H1 (cell line): ENCODE measurements at regions not wholly inside any gene's neighbourhood (a gene's known extent, or its start where the extent isn't known, plus 50 kb on each side); places are given as distances from the start of the nearest gene placed in this dataset.

Experiments
- CTCF ChIA-PET: fragments of 300-600 bp; sonication (Branson Sonifier 250); formaldehyde crosslinking; loops from one replicate; lab custom pipeline; 2021; ENCODE audit not compliant: partially characterized antibody; lab: Charles Lee
- POLR2A ChIA-PET: fragments of 300-600 bp; sonication (Branson Sonifier 250); formaldehyde crosslinking; loops from one replicate; lab custom pipeline; 2021; ENCODE audit warnings: inconsistent platforms; ENCODE audit not compliant: partially characterized antibody; lab: Charles Lee
- DNase-seq, 2 experiments: peaks; one replicate each; pipeline versions ENCODE4 v3.0.0 to v3.0.0-alpha.2; 2010 to 2022; ENCODE audit warnings: low spot score in 2 of 2, low read depth in 1 of 2, mixed read lengths in 1 of 2
- FAIRE-seq: peaks from 2 replicates; lab custom pipeline; 2011; peaks lifted over from hg19 to GRCh38; lab: Jason Lieb, UNC
- H2AFZ ChIP-seq: 2 replicates; pipeline ENCODE4 v1.8.1; 2012; ENCODE audit warnings: low read length, inconsistent platforms
- H2AK5ac ChIP-seq: 2 replicates; pipeline ENCODE4 v1.6.1; 2013; ENCODE audit warnings: low read depth, low read length
- H2BK120ac ChIP-seq: replicated peaks from 2 replicates; pipeline ENCODE3; 2013; ENCODE audit warnings: low read depth, low read length, inconsistent platforms
- H2BK12ac ChIP-seq: 2 replicates; pipeline ENCODE4 v1.6.1; 2013; ENCODE audit warnings: low read depth, low read length
- H2BK15ac ChIP-seq: 2 replicates; pipeline ENCODE4 v1.6.1; 2013; ENCODE audit warnings: low read length
- H2BK20ac ChIP-seq: 2 replicates; pipeline ENCODE4 v1.6.1; 2013; ENCODE audit warnings: low read length
- H2BK5ac ChIP-seq: 2 replicates; pipeline ENCODE4 v1.6.1; 2013; ENCODE audit warnings: low read depth, low read length
- H3K14ac ChIP-seq: 2 replicates; pipeline ENCODE4 v1.6.1; 2013; ENCODE audit warnings: inconsistent platforms; ENCODE audit not compliant: insufficient read length
- H3K18ac ChIP-seq: 2 replicates; pipeline ENCODE4 v1.6.1; 2013; ENCODE audit warnings: low read length; ENCODE audit errors: extremely low read depth
- H3K23ac ChIP-seq: 2 replicates; pipeline ENCODE4 v1.6.1; 2013; ENCODE audit warnings: inconsistent platforms; ENCODE audit not compliant: insufficient read length
- H3K23me2 ChIP-seq: 2 replicates; pipeline ENCODE4 v1.6.1; 2013; ENCODE audit warnings: low read depth, low read length
- H3K27ac ChIP-seq: 2 replicates; pipeline ENCODE4 v1.6.1; 2011; ENCODE audit warnings: low read depth, low read length, inconsistent platforms
- H3K27me3 ChIP-seq, 4 experiments: replicated peaks in 1 of 4; 1 replicate in 1 of 4; 2 replicates in 3 of 4; pipeline versions ENCODE4 v1.6.1 to v1.8.1; 2011 to 2013; ENCODE audit warnings: low read length in 3 of 4, mild to moderate bottlenecking in 3 of 4, inconsistent platforms in 2 of 4, mixed read lengths in 2 of 4, moderate library complexity in 1 of 4; ENCODE audit not compliant: control insufficient read depth in 3 of 4, insufficient read depth in 3 of 4; ENCODE audit errors: extremely low read depth in 1 of 4
- H3K36me3 ChIP-seq, 4 experiments: 2 replicates each; pipeline versions ENCODE4 v1.6.1 to v1.8.1; 2011 to 2013; ENCODE audit warnings: mild to moderate bottlenecking in 4 of 4, low read length in 3 of 4, moderate library complexity in 2 of 4, control low read depth in 1 of 4, inconsistent platforms in 1 of 4; ENCODE audit not compliant: insufficient read depth in 4 of 4, control insufficient read depth in 2 of 4
- H3K4ac ChIP-seq: replicated peaks from 2 replicates; pipeline ENCODE3; 2013; ENCODE audit warnings: low read length, low read depth, mixed read lengths, inconsistent platforms; ENCODE audit not compliant: insufficient read length
- H3K4me1 ChIP-seq, 4 experiments: replicated peaks in 1 of 4; 1 replicate in 1 of 4; 2 replicates in 3 of 4; pipeline versions ENCODE4 v1.6.1 to v1.8.1; 2011 to 2013; ENCODE audit warnings: low read length in 3 of 4, inconsistent platforms in 2 of 4, mixed read lengths in 1 of 4; ENCODE audit not compliant: insufficient read depth in 4 of 4, control insufficient read depth in 3 of 4
- H3K4me2 ChIP-seq, 2 experiments: 2 replicates each; pipeline versions ENCODE4 v1.6.1 to v1.8.1; 2011 to 2013; ENCODE audit warnings: low read depth in 2 of 2, low read length in 2 of 2, control low read depth in 1 of 2, inconsistent platforms in 1 of 2, mild to moderate bottlenecking in 1 of 2; ENCODE audit not compliant: insufficient read depth in 1 of 2
- H3K4me3 ChIP-seq, 4 experiments: fragments of 200-600, 300-600 bp in 1 of 4; sonication (generic), shearing (Covaris generic), sonication (Bioruptor Twin) in 1 of 4; 2 replicates each; pipeline versions ENCODE4 v1.5.1 to v1.8.1; 2011 to 2016; ENCODE audit warnings: low read length in 4 of 4, low read depth in 3 of 4, control low read depth in 2 of 4, inconsistent platforms in 2 of 4, mild to moderate bottlenecking in 2 of 4, mixed read lengths in 1 of 4, moderate library complexity in 1 of 4; ENCODE audit not compliant: insufficient read depth in 2 of 4; ENCODE audit errors: extremely low read depth in 1 of 4
- H3K56ac ChIP-seq: replicated peaks from 2 replicates; pipeline ENCODE3; 2013; ENCODE audit warnings: low read depth, mild to moderate bottlenecking, mixed read lengths, low read length, inconsistent platforms; ENCODE audit not compliant: insufficient read length
- H3K79me1 ChIP-seq: 2 replicates; pipeline ENCODE4 v1.6.1; 2013; ENCODE audit warnings: low read depth, low read length, control low read depth
- H3K79me2 ChIP-seq, 2 experiments: 2 replicates each; pipeline versions ENCODE4 v1.6.1 to v1.8.1; 2012 to 2013; ENCODE audit warnings: low read length in 2 of 2, mild to moderate bottlenecking in 2 of 2, inconsistent platforms in 1 of 2; ENCODE audit not compliant: insufficient read depth in 2 of 2, control insufficient read depth in 1 of 2
- H3K9ac ChIP-seq, 4 experiments: replicated peaks in 1 of 4; 1 replicate in 1 of 4; 2 replicates in 3 of 4; pipeline versions ENCODE4 v1.6.1 to v1.8.1; 2011 to 2013; ENCODE audit warnings: low read depth in 3 of 4, low read length in 3 of 4, control low read depth in 2 of 4, mild to moderate bottlenecking in 2 of 4, moderate library complexity in 2 of 4, inconsistent platforms in 1 of 4; ENCODE audit errors: extremely low read depth in 1 of 4
- H3K9me3 ChIP-seq, 2 experiments: 2 replicates each; pipeline versions ENCODE4 v1.6.1 to v1.8.1; 2012 to 2013; ENCODE audit warnings: mild to moderate bottlenecking in 2 of 2, moderate library complexity in 2 of 2, control low read depth in 1 of 2, inconsistent platforms in 1 of 2, low read depth in 1 of 2, low read length in 1 of 2, mixed read lengths in 1 of 2; ENCODE audit not compliant: insufficient read depth in 2 of 2
- H4K20me1 ChIP-seq, 2 experiments: replicated peaks in 1 of 2; 2 replicates each; pipeline versions ENCODE3 to v1.8.1; 2011 to 2013; ENCODE audit warnings: inconsistent platforms in 2 of 2, low read length in 2 of 2, mild to moderate bottlenecking in 1 of 2; ENCODE audit not compliant: insufficient read depth in 2 of 2, control insufficient read depth in 1 of 2
- H4K5ac ChIP-seq: 2 replicates; pipeline ENCODE4 v1.6.1; 2013; ENCODE audit warnings: low read length, low read depth, mixed read lengths, inconsistent platforms; ENCODE audit not compliant: insufficient read length
- H4K8ac ChIP-seq: 2 replicates; pipeline ENCODE4 v1.8.0; 2013; ENCODE audit warnings: mild to moderate bottlenecking, moderate library complexity, low read length, inconsistent platforms; ENCODE audit not compliant: insufficient read depth; ENCODE audit errors: extremely low read depth
- H4K91ac ChIP-seq: replicated peaks from 2 replicates; pipeline ENCODE3; 2013; ENCODE audit warnings: low read length, mixed read lengths, inconsistent platforms; ENCODE audit not compliant: insufficient read length
- CEBPB ChIP-seq: IDR thresholded peaks from 2 replicates; pipeline ENCODE4 v1.6.1; 2012; ENCODE audit warnings: low read depth, low read length
- FOSL1 ChIP-seq: IDR thresholded peaks from 2 replicates; pipeline ENCODE4 v1.6.1; 2011; ENCODE audit warnings: mild to moderate bottlenecking, low read depth, low read length, moderate library complexity; ENCODE audit not compliant: insufficient read depth
- HDAC2 ChIP-seq, 2 experiments: fragments of 300-600 bp in 1 of 2; sonication (generic) in 1 of 2; IDR thresholded peaks; 2 replicates each; pipeline ENCODE4 v1.6.1; 2011 to 2012; ENCODE audit warnings: low read depth in 2 of 2, low read length in 2 of 2, mild to moderate bottlenecking in 2 of 2, moderate library complexity in 2 of 2, borderline replicate concordance in 1 of 2, inconsistent platforms in 1 of 2
- NANOG ChIP-seq: IDR thresholded peaks from 2 replicates; pipeline ENCODE4 v1.6.1; 2011; ENCODE audit warnings: low read length, low read depth, mild to moderate bottlenecking, inconsistent platforms; ENCODE audit not compliant: insufficient read depth, poor library complexity, severe bottlenecking
- NRF1 ChIP-seq: IDR thresholded peaks from 2 replicates; pipeline ENCODE4 v1.6.1; 2011; ENCODE audit warnings: mild to moderate bottlenecking, low read depth, low read length, improper control_type of control experiment
- SRF ChIP-seq: IDR thresholded peaks from 2 replicates; pipeline ENCODE4 v1.6.1; 2011; ENCODE audit warnings: mild to moderate bottlenecking, low read depth, low read length, moderate library complexity
- TF ChIP-seq, protein P1 (sequence below): IDR thresholded peaks from 2 replicates; pipeline ENCODE4 v1.6.1; 2011; ENCODE audit warnings: low read depth, mild to moderate bottlenecking, low read length; ENCODE audit not compliant: insufficient read depth
- TF ChIP-seq, protein P2 (sequence below): IDR thresholded peaks from 2 replicates; pipeline ENCODE4 v1.6.1; 2012; ENCODE audit warnings: inconsistent platforms

DNA sequence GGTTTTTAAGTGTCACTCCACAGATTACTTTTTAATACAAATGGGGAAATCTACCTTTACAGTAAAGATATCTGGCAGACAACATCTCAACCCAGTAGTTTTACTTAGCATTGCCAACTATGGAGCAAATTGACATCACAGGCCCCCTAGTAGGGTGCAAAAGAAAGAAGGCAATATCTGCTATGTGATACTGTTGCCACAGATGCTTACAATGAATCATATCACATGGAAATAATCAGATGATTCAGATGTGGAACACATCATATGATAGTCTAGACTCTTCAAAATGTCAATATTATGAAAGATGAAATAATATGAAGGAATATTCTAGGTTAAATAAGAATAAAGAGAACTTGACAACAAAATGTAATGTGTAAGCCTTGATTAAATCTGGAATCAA, 322.5 kb downstream of the BMP2 start:
- Histone ChIP-seq H3K79me1 (no peaks in the 10 kb centered on the region), H3K79me2 (no peaks in the 10 kb centered on the region), H2BK12ac (no peak overlapping the region), H2BK15ac (no peak overlapping the region), H3K9me3 (no peaks in the 10 kb centered on the region), H3K23ac (no peak overlapping the region), H2AK5ac (no peak overlapping the region), H4K8ac (no peak overlapping the region), H2BK20ac (no peak overlapping the region), H3K36me3 (no peaks in the 10 kb centered on the region), H3K4me2 (no peak overlapping the region), H2BK120ac (no peak overlapping the region), H4K5ac (no peak overlapping the region), H3K27me3 (no peaks in the 10 kb centered on the region), H3K18ac (no peak overlapping the region), H2BK5ac (no peak overlapping the region), H3K4ac (no peak overlapping the region), H3K56ac (no peak overlapping the region), H3K23me2 (no peaks in the 10 kb centered on the region; the same call in 1 of the 2 replicates), H3K14ac (no peak overlapping the region), H3K27ac (no peak overlapping the region), H3K4me1 (no peaks in the 10 kb centered on the region), H4K91ac (no peak overlapping the region), H3K9ac (no peak overlapping the region)
- ChIA-PET POLR2A (no interaction called here), CTCF (interaction anchor here (1.2 kb wide), 2 partner anchors 9 to 261 kb away, joined by 4 read pairs; no protein-coding TSS in a partner anchor)
- no peak for DNase-seq
- FAIRE-seq, result no peak
- TF ChIP-seq NRF1 (no peak), FOSL1 (no peak), SRF (no peak), HDAC2 (IDR thresholded peaks at IDR 0.05; ENCODE audit: borderline replicate concordance in 1 of 2, low read depth in 2 of 2, low read length in 2 of 2) (no peak), CEBPB (no peak), NANOG (no peak)
- TF ChIP-seq, protein P1, sequence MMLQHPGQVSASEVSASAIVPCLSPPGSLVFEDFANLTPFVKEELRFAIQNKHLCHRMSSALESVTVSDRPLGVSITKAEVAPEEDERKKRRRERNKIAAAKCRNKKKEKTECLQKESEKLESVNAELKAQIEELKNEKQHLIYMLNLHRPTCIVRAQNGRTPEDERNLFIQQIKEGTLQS, result no peak
- TF ChIP-seq, protein P2, sequence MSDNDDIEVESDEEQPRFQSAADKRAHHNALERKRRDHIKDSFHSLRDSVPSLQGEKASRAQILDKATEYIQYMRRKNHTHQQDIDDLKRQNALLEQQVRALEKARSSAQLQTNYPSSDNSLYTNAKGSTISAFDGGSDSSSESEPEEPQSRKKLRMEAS, result no peak
- TF ChIP-seq, all 59 proteins: peak for 0
- no peaks in the 10 kb centered on the region for H4K20me1 ChIP-seq
- H3K4me3 ChIP-seq, result no peak overlapping the region
- no peak overlapping the region for H2AFZ ChIP-seq
